Activated B cell treated with CpG ODN at 0.5 μM for 24 hours (primary cell): ENCODE measurements at regions not wholly inside any gene's neighbourhood (a gene's known extent, or its start where the extent isn't known, plus 50 kb on each side); places are given as distances from the start of the nearest gene placed in this dataset.
"Not testable (repeated sequence)": the region's sequence is repeated elsewhere in the genome, so short reads cannot be mapped to it uniquely, and the experiment has no call there.

ENCODE experiments used
- ATAC-seq: fragments of 200-7000 bp; cut with Tn5 transposase; one replicate; pipeline ENCODE4 v1.10.0; 2021; ENCODE audit warnings: low read depth, mild to moderate bottlenecking, moderate library complexity
- CTCF ChIA-PET: fragments of 350-600 bp; sonication (Branson Sonifier 250); formaldehyde crosslinking; loops from one replicate; lab custom pipeline; 2021; ENCODE audit warnings: antibody characterized with exemption; lab: Charles Lee
- POLR2A ChIA-PET: fragments of 350-600 bp; sonication (Branson Sonifier 250); formaldehyde crosslinking; loops from one replicate; lab custom pipeline; 2021; ENCODE audit warnings: antibody characterized with exemption; lab: Charles Lee
- DNase-seq: peaks from one replicate; pipeline ENCODE4 v3.0.0; 2022
- H3K27ac Mint-ChIP-seq: one replicate; pipeline ENCODE4 v1.8.0; 2020; ENCODE audit warnings: mixed read lengths
- H3K27me3 Mint-ChIP-seq: one replicate; pipeline ENCODE4 v1.8.0; 2021; ENCODE audit warnings: mixed read lengths
- H3K36me3 Mint-ChIP-seq: one replicate; pipeline ENCODE4 v1.8.0; 2021; ENCODE audit warnings: low read depth, mixed read lengths
- H3K4me1 Mint-ChIP-seq: one replicate; pipeline ENCODE4 v1.8.0; 2021; ENCODE audit warnings: mixed read lengths
- H3K4me3 Mint-ChIP-seq: one replicate; pipeline ENCODE4 v1.8.0; 2020; ENCODE audit warnings: mild to moderate bottlenecking, mixed read lengths
- H3K9me3 Mint-ChIP-seq: one replicate; pipeline ENCODE4 v1.8.0; 2020; ENCODE audit warnings: mixed read lengths
- CTCF ChIP-seq: fragments of 200-600 bp; IDR thresholded peaks from one replicate; pipeline ENCODE4 v1.8.0; 2022; ENCODE audit warnings: antibody characterized with exemption, mild to moderate bottlenecking
- intact Hi-C: fragments of 100-400 bp; cut with micrococcal nuclease; formaldehyde crosslinking; loops from one replicate; pipeline ENCODE4 v1.15.1; 2024

- ATAC-seq (no peak), DNase-seq (no peak)
- H3K9me3 Mint-ChIP-seq = no peaks in the 10 kb centered on the region
- no peak overlapping the region for H3K27ac Mint-ChIP-seq
- ChIA-PET POLR2A (no interaction called here), CTCF (no interaction called here)
- intact Hi-C loops = no loop called here
- no peak for TF ChIP-seq CTCF
- H3K4me1 Mint-ChIP-seq = no peaks in the 10 kb centered on the region
- H3K27me3 Mint-ChIP-seq = no peaks in the 10 kb centered on the region
- peaks cover 16% of the 10 kb centered on the region for H3K36me3 Mint-ChIP-seq
- no peak overlapping the region for H3K4me3 Mint-ChIP-seq
Observed at GRCh38 chr16:29141586-29142324, 156.9 kb downstream of the LAT start.

DNA sequence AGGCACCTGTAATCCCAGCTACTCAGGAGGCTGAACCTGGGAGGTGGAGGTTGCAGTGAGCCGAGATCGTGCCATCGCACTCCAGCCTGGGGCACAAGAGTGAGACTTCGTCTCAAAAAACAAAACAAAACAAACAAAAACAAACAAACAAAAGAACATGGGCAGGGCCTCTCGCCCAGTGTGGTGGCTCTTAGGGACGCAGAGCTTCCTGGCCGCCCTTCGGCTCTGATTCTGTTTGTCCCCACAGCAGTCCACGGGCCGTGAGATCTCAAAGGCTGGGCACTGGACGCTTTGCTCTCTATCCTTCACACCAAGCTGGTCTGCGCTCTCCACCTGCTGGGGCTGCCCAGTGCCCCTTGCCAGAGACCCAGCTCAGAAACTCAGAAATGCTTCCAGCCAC, 156.3 kb downstream of the LAT start:
- H3K36me3 Mint-ChIP-seq = peaks cover 16% of the 10 kb centered on the region
- DNase-seq, H3K27ac Mint-ChIP-seq, H3K9me3 Mint-ChIP-seq, H3K4me1 Mint-ChIP-seq, H3K4me3 Mint-ChIP-seq, H3K27me3 Mint-ChIP-seq, ATAC-seq, POLR2A ChIA-PET, intact Hi-C loops, CTCF ChIA-PET: not testable (repeated sequence)

DNA sequence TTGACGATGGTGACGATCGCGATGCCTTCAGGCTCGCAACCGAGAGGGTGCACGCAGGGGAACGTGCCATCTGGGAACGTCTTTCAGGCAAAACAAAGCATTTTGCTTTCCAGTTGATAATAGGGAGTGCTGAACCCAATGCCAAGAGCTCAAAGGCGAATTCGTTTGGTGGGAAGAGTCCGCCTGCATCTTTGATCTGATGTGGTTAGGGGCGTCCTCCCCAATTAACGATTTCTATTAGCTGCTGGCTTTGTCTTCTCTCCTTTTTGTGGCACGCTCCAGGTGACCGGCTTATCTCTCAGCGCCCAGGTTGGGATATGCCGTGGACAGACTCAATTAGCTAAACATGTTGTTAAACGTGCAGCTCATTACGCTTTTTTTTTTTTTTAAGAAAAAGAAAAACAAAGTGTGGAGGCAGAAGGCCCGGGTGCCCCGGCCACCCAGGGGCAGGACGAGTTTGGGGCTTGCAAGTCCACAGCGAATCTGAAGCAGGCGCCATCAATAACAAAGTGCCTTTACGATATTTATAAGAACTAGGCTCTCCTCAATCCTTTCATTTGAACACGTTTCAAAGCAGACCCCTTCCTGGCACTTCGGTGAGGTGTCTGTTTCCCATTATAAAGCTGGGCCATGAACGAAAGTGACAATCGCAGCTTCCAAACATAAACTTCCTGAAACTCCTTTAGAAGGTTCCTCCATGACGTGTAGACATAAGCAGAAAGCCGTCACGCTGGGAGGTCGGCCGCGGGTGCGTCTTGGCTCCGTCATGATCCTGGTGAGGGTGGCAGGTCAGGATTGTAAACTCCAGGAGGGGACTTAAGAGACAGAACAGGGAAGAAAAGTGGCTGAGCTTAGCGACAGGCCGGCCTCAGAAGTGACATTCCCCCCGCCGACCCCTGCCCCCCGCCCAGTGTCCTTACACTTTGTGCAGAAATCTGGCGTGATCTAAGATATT, 155.3 kb downstream of the LAT start:
- DNase-seq, intact Hi-C loops, ATAC-seq, CTCF ChIA-PET, H3K9me3 Mint-ChIP-seq, H3K27me3 Mint-ChIP-seq, H3K4me1 Mint-ChIP-seq, H3K27ac Mint-ChIP-seq, H3K4me3 Mint-ChIP-seq: not testable (repeated sequence)
- H3K36me3 Mint-ChIP-seq = peaks cover 12% of the 10 kb centered on the region
- POLR2A ChIA-PET = interaction anchor here (0.6 kb wide), 1 partner anchor 721 kb away, joined by 3 read pairs; no protein-coding TSS in a partner anchor

GRCh38 chr16:29139261-29139802, 154.5 kb downstream of the LAT start:
- no peak for ATAC-seq

DNA sequence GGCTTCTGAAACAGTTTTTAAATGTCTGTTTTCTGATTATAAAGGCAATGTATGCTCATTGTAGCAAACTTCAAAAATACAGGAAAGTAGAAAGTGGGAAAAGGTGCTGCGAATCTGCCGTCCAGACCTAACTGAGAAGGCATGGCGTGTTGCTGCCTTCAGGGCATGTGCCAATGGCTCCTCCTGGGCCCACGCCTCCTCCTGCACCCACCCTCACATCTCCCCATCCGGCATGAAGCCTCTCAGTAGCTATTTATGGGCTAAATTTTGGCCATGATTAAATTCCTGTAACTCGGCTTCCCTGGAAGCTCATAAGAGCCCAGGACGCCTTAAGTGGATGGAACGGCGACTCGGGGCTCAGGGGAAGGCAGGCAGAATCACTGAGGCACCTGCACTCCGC, 153.8 kb downstream of the LAT start:
- H3K4me3 Mint-ChIP-seq, intact Hi-C loops, H3K27ac Mint-ChIP-seq, H3K27me3 Mint-ChIP-seq, POLR2A ChIA-PET, ATAC-seq, H3K4me1 Mint-ChIP-seq, H3K9me3 Mint-ChIP-seq, DNase-seq, CTCF ChIA-PET: not testable (repeated sequence)
- peaks cover 15% of the 10 kb centered on the region for H3K36me3 Mint-ChIP-seq

More at GRCh38 chr16:29139261-29139802, 154.5 kb downstream of the LAT start:
- Mint-ChIP-seq H3K4me1 (no peaks in the 10 kb centered on the region), H3K36me3 (peaks cover 14% of the 10 kb centered on the region), H3K9me3 (no peaks in the 10 kb centered on the region), H3K27me3 (no peaks in the 10 kb centered on the region), H3K27ac (no peak overlapping the region), H3K4me3 (no peak overlapping the region)
- CTCF ChIA-PET = no interaction called here
- intact Hi-C loops = no loop called here
- no peak for TF ChIP-seq CTCF
- no peak for DNase-seq
- POLR2A ChIA-PET = interaction anchor here (0.6 kb wide), 1 partner anchor 722 kb away, joined by 3 read pairs; no protein-coding TSS in a partner anchor

- H3K27ac Mint-ChIP-seq, H3K27me3 Mint-ChIP-seq, DNase-seq, H3K4me3 Mint-ChIP-seq, POLR2A ChIA-PET, intact Hi-C loops, H3K9me3 Mint-ChIP-seq, ATAC-seq, CTCF ChIA-PET, H3K4me1 Mint-ChIP-seq: not testable (repeated sequence)
- H3K36me3 Mint-ChIP-seq = peaks cover 18% of the 10 kb centered on the region
Observed at GRCh38 chr16:29137894-29138662, 153.2 kb downstream of the LAT start.

DNA sequence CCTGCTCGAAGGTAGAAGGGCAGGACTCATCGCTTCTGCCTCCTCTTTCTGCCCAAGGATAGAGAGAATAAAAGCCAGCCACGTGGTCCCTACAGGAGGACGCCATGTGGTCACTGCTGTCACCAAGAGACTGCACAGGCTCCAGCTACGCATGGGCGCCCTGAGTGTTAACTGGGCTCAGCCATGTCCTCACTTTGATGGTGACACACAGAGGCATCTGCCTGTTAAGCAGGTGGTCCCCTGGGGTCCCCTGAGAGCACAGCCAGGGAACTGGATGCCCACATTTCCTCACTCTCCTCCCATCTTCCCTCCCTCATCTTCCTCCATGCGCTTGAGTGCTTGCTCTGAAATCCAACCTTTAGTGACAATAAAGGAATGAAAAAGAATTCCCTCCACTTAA, 152.6 kb downstream of the LAT start:
- H3K4me1 Mint-ChIP-seq, H3K9me3 Mint-ChIP-seq, ATAC-seq, POLR2A ChIA-PET, CTCF ChIA-PET, H3K27me3 Mint-ChIP-seq, H3K27ac Mint-ChIP-seq, intact Hi-C loops, H3K4me3 Mint-ChIP-seq, DNase-seq: not testable (repeated sequence)
- peaks cover 12% of the 10 kb centered on the region for H3K36me3 Mint-ChIP-seq

GRCh38 chr16:29136916-29137315, 152.1 kb downstream of the LAT start:
- H3K4me1 Mint-ChIP-seq, CTCF ChIA-PET, H3K27ac Mint-ChIP-seq, H3K9me3 Mint-ChIP-seq, ATAC-seq, H3K27me3 Mint-ChIP-seq, POLR2A ChIA-PET, intact Hi-C loops, H3K4me3 Mint-ChIP-seq, DNase-seq: not testable (repeated sequence)
- H3K36me3 Mint-ChIP-seq = peaks cover 11% of the 10 kb centered on the region

DNA sequence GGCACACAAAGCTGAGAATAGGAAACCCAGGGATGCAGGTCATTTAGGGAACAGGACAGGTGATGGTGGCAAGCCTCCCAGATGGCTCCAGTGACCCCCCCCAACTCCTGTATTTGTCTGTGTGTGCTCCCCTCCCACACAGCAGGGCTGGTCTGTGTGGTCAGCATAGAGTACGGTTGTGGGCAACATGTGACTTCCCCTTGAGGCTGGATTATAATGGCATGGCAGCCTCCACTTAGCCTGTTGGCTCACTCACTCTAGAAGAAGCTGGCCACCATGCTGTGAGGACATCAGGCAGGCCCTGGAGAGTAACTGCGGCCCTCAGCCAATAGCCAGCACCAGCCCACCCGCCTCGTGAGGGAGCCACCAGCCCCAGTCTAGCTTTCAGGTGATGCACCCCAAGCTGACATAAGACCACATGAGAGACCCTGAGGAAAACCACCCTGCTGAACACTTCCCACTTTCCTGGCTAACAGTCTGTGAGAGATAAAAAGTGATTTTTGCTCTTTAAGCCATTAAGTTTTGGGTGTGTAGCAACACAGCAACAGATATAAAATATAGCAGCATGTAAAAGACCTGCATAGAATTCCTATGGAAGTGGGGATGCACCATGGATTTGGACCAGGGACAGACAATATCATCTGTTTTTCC, 151.3 kb downstream of the LAT start:
- intact Hi-C loops, DNase-seq, H3K27me3 Mint-ChIP-seq, ATAC-seq, H3K27ac Mint-ChIP-seq, POLR2A ChIA-PET, H3K9me3 Mint-ChIP-seq, H3K4me3 Mint-ChIP-seq, CTCF ChIA-PET, H3K4me1 Mint-ChIP-seq: not testable (repeated sequence)
- H3K36me3 Mint-ChIP-seq = peaks cover 11% of the 10 kb centered on the region
